Mammary epithelial cell (primary cell): ENCODE measurements at regions not wholly inside any gene's neighbourhood (a gene's known extent, or its start where the extent isn't known, plus 50 kb on each side); places are given as distances from the start of the nearest gene placed in this dataset.

Source experiments
- CTCF ChIP-seq, 2 donors: IDR thresholded peaks in 1 of 2; conservative IDR thresholded peaks in 1 of 2; 2 replicates each; pipeline ENCODE4 v1.5.1; 2011 to 2012; ENCODE audit warnings: inconsistent platforms in 2 of 2, low read length in 2 of 2, mild to moderate bottlenecking in 2 of 2, control low read depth in 1 of 2, low read depth in 1 of 2; ENCODE audit not compliant: insufficient read depth in 1 of 2; ENCODE audit errors: extremely low read depth in 1 of 2
- EZH2 ChIP-seq: IDR thresholded peaks from 2 replicates; pipeline ENCODE4 v1.6.1; 2012; ENCODE audit warnings: low read length, inconsistent platforms, borderline replicate concordance

DNA sequence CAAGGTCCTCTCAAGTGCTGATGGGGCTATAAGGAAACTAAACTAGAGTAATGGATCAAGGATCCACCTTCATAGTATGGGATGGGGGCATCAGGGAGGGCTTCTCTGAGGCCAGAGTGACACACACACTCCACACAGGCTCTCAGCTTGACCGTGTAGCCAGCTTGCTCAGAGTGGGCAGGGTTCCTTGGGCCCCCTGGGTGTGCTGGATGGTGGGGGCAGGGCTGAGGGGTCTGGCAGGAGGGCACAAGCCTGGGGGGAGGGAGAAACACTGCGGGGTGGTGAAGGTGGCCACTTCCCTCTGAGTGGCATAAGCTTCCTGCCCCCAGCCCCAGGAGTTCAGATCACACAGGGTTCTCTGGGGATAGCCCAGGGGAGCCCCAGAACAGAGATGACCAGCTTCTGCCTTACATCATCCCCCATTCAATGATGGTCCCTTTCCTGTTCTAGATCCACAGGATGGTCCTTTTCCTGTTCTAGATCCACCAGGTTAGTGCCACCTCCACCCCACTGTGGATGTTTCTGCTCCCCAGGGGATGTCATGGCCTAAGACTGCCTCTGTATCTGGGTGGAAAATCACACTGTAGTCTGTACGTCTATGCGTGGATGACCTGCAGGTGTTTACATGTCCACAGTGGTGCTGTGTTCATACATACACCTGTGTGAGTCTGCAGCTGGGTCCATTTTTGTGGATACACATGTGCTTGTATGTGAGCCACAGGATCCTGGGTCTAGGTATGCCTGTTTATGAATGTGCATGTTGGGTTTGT, 525.0 kb downstream of the PTPRU start:
- TF ChIP-seq CTCF (conservative IDR thresholded peaks at IDR 0.05 in 1 of 2, IDR thresholded peaks at IDR 0.05 in 1 of 2; ENCODE audit: extremely low read depth in 1 of 2, insufficient read depth in 1 of 2, low read depth in 1 of 2, low read length in 2 of 2), result no peak
- no peak for TF ChIP-seq EZH2
